HL-60 (cell line): ENCODE measurements at regions not wholly inside any gene's neighbourhood (a gene's known extent, or its start where the extent isn't known, plus 50 kb on each side); places are given as distances from the start of the nearest gene placed in this dataset.

Experiments
- GABPA ChIP-seq: IDR thresholded peaks from 2 replicates; pipeline ENCODE4 v1.6.1; 2012; ENCODE audit warnings: low read depth
- SPI1 ChIP-seq: IDR thresholded peaks from 2 replicates; pipeline ENCODE4 v1.6.1; 2012; ENCODE audit warnings: low read depth, mild to moderate bottlenecking, borderline replicate concordance
- TF ChIP-seq, protein P1 (sequence below): IDR thresholded peaks from one replicate; pipeline ENCODE4 v1.5.1; 2011; ENCODE audit warnings: low read length, control low read depth, inconsistent platforms; ENCODE audit not compliant: insufficient read depth
- TF ChIP-seq, protein P2 (sequence below): IDR thresholded peaks from 2 replicates; pipeline ENCODE4 v1.6.1; 2012; ENCODE audit warnings: low read depth; ENCODE audit not compliant: insufficient replicate concordance

DNA sequence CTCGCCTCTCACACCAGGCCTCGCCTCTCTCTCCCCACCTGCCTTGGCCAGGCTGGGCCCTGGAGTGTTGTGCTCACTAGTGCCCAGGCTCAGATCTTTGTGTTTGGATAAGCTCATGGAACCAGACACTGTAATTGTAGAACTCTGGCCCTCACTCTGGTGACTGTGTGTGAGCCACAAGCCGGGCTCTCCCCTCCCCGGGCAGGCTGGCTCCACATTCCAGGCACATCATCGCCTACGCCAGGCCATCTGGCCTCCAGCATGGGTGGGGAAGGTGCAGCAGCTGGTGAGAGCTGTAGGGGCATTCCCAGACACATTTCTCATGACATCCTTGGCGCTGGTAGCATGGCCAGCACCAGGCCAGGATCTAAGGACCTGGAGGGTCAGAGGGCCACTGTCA lies 202.3 kb downstream of the RAB11FIP4 start:
- TF ChIP-seq, protein P1, sequence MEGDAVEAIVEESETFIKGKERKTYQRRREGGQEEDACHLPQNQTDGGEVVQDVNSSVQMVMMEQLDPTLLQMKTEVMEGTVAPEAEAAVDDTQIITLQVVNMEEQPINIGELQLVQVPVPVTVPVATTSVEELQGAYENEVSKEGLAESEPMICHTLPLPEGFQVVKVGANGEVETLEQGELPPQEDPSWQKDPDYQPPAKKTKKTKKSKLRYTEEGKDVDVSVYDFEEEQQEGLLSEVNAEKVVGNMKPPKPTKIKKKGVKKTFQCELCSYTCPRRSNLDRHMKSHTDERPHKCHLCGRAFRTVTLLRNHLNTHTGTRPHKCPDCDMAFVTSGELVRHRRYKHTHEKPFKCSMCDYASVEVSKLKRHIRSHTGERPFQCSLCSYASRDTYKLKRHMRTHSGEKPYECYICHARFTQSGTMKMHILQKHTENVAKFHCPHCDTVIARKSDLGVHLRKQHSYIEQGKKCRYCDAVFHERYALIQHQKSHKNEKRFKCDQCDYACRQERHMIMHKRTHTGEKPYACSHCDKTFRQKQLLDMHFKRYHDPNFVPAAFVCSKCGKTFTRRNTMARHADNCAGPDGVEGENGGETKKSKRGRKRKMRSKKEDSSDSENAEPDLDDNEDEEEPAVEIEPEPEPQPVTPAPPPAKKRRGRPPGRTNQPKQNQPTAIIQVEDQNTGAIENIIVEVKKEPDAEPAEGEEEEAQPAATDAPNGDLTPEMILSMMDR: no peak
- TF ChIP-seq GABPA: no peak
- TF ChIP-seq, protein P2, sequence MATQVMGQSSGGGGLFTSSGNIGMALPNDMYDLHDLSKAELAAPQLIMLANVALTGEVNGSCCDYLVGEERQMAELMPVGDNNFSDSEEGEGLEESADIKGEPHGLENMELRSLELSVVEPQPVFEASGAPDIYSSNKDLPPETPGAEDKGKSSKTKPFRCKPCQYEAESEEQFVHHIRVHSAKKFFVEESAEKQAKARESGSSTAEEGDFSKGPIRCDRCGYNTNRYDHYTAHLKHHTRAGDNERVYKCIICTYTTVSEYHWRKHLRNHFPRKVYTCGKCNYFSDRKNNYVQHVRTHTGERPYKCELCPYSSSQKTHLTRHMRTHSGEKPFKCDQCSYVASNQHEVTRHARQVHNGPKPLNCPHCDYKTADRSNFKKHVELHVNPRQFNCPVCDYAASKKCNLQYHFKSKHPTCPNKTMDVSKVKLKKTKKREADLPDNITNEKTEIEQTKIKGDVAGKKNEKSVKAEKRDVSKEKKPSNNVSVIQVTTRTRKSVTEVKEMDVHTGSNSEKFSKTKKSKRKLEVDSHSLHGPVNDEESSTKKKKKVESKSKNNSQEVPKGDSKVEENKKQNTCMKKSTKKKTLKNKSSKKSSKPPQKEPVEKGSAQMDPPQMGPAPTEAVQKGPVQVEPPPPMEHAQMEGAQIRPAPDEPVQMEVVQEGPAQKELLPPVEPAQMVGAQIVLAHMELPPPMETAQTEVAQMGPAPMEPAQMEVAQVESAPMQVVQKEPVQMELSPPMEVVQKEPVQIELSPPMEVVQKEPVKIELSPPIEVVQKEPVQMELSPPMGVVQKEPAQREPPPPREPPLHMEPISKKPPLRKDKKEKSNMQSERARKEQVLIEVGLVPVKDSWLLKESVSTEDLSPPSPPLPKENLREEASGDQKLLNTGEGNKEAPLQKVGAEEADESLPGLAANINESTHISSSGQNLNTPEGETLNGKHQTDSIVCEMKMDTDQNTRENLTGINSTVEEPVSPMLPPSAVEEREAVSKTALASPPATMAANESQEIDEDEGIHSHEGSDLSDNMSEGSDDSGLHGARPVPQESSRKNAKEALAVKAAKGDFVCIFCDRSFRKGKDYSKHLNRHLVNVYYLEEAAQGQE: no peak
- TF ChIP-seq SPI1: no peak
